ENCODE measurements at regions not wholly inside any gene's neighbourhood (a gene's known extent, or its start where the extent isn't known, plus 50 kb on each side); places are given as distances from the start of the nearest gene placed in this dataset.
"Not testable (repeated sequence)": the region's sequence is repeated elsewhere in the genome, so short reads cannot be mapped to it uniquely, and the experiment has no call there.

- no peak for DNase-seq
Observed at GRCh38 chr4:176584031-176584606, 208.6 kb downstream of the VEGFC start.

GRCh38 chr4:176587920-176588319 lies 204.8 kb downstream of the VEGFC start:
- no peak for DNase-seq

DNA sequence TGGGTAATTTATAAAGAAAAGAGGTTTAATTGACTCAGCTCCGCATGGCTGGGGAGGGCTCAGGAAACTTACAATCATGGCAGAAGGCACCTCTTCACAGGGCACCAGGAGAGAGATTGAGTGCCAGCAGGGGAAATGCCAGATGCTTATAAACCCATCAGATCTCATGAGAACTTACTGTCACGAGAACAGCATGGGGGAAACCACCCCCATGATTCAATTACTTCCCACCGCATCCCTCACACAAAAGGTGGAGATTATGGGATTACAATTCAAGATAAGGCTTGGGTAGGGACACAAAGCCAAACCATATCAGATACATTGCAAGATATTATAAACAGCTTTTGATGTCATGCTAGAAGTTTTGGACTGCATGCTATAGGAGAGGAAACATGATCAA lies 204.3 kb downstream of the VEGFC start:
- DNase-seq = no peak

DNA sequence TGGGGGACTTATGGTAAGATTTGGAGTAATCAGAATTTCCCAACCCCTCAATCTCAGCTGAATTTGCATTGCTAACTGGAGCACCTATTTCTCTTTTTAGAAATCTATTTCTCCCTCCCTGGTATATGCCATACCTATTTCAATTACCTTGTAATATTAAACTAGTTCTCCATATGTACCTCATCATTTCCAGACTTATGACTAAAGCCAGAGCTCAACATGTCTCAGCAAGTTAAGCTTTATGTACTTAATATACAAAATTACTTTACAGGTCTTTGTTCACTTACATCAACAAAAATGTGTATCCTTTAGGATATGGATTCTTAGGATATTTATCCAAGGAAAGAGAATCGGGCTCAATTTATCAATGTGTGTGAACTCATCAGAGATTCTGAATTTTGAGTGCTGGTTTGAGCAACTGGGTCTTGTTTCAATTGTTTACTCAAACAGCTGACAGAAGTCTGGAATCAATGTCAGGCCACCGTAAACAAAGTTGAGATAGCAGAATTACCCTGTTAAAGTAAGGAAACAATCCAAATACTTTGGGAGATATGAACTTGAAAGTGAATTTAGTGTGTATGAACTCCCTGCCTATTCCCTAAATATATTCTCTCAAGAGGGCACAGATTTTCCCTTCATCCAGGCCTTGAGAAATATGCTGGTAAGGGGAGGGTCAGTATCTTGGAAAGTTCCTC lies 199.6 kb downstream of the VEGFC start:
- DNase-seq = no peak

DNA sequence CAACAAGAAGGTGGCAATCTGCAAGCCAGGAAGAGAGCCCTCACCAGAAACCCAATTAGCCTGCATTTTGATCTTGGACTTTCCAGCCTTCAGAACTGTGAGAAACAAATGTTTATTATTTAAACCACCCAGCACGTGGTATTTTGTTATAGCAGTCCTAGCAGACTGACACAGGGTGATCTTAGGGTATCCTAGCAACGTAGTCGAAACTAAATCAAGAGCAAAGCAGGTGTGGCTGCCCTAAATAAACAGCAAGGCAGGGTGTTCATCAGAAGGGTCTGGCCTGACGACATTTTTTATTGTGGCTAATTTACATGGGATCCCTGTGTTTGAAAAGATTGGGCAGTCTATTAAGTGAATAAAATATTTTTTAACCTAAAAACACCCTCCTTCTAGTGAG lies 198.8 kb downstream of the VEGFC start:
- peak; percentile 29 to 53 for DNase-seq

DNA sequence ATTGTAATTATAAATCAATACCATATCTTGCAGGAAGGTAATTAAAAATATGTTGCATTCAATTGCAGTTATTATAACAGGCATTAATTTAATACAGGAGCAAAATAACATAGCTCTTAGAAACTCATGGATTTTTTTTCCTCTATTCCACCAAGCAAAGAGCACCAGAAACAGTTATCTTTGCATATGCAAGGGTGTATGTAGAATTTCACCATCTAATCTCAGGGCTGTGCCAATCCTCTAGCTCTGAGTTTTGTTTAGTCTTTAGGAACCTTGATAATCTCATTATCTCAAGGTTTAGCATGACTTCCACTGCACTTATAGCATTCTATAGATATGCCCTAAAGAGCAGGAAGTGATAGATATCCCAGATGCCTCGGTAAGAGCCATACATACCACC lies 197.5 kb downstream of the VEGFC start:
- no peak for DNase-seq

GRCh38 chr4:176601124-176601523 lies 191.6 kb downstream of the VEGFC start:
- no peak for DNase-seq

DNA sequence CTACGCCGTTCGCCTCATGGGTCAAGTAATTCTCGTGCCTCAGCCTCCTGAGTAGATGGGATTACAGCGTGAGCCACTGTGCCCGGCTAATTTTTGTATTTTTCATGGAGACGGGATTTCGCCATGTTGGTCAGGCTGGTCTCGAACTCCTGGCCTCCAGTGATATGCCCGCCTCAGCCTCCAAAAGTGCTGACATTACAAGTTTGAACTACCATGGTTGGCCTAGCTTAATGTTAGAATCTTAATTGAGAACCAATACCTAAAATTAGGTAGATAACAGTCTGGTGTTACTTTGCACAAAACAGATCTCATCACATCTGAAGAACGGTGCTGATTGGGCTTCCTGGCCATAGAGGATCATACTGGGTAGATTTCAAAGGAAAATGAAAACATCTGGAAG lies 184.9 kb downstream of the VEGFC start:
- no peak for DNase-seq

- DNase-seq = no peak
Observed at GRCh38 chr4:176608346-176608745, 184.4 kb downstream of the VEGFC start.

DNA sequence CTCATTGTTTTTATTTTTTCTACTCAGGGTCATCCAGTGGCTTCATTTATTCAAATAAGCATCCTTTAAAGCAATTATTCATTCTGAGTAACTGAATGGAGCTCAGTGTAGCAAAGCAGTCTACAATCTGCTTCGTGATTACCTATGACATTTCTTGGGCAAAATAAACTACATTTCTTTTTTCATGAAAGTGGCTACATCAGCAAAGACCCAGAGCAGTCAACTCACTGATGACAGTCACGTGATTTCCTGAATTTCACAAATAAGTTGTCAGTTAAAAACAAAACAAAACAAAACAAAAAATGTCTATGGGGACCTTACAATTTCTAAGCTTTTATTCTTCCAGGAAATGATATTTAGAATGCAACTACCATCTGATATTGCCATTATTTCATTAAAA lies 182.1 kb downstream of the VEGFC start:
- DNase-seq = no peak

GRCh38 chr4:176611381-176611780 lies 181.3 kb downstream of the VEGFC start:
- no peak for DNase-seq

DNA sequence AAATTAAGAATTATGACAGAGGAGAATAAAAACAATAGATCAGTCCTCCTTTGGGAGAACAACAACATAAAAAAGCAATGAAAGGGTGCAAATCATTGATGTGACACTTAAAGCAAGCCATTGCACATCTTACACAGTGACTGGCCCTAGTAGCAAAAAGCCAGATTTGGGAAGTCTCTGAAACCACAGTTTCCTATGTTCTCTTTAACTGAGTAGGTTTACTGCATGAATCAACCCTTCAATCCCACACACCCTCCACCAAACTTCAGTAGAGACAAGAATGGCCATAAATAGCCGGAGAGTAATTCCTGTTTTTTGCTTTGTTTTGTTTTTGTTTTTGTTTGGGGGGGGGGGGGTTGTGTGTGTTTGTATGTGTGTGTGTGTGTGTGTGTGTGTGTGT lies 180.8 kb downstream of the VEGFC start:
- DNase-seq = no peak

DNA sequence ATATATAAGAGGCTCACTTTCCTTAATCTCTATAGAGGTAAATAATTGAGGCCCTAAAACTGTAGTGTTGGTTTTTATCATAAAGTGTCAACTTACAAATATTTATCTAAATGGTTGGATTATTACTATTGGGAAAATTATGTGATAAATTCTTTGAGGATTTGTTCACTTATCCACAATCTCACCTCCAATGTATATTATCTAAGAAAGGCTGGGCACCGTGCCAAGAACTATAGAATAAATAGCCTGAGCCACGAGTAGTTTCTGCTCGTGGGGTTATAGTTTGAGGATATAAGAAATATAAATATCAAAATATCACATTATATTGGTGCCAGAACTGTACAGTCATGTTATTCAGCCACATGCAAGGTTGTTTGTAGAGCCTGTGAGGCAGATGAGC lies 177.9 kb downstream of the VEGFC start:
- no peak for DNase-seq

DNA sequence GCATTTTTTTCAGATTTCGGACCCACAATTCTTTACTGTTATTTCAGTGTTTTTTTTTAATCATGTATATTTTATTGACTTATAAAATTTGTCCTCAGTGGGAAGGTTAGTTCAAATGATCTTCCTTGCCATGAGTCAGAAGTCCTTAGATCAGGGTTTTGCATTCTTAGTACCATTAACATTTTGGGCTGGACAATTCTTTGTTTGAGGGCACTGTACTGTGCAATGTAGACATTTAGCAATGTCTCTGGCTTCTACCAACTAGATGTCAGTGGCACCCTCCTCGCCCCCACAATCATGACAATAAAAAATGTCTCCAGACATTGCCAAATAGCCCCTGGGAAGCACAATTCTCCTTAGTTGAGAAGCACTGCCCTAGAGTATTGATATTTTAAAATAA lies 176.6 kb downstream of the VEGFC start:
- no peak for DNase-seq

DNA sequence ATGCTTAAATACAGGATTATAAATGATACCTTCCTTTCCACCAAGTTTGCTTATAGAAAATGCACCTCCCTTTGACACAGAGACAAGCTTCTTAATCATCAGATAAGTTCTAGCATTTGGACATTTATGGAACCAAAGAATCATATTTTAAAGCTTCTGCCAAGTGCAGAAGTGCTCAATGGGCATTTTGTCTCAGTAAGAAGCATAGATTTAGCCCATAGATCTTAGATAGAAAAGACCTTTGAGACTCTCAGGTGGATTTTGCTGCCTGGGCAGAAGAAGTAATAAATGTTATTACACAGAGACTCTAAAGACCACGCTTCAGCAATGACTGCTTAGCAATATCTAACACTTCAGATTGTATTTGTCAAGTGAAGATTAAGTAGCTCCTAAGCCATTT lies 174.6 kb downstream of the VEGFC start:
- no peak for DNase-seq

DNA sequence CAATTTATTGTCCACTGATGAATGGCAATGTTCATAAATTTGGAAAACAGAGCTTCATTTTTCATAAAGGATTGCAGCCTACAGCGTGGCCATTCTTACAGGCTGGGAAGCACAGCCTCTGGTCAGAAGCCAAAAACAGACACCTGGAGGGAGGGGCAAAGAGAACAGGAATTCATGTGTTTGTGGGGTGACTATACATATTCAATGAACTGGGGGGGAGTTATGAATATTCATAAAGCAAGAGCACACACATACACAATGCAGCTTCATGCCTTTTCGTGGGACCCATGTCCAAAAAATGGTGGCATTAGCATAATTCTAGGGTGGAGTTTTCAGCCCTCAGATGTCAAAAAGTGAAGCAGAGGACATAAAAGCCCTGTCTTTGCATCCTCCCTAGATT lies 173.3 kb downstream of the VEGFC start:
- DNase-seq = no peak

- no peak for DNase-seq
Observed at GRCh38 chr4:176622251-176622948, 170.3 kb downstream of the VEGFC start.

DNA sequence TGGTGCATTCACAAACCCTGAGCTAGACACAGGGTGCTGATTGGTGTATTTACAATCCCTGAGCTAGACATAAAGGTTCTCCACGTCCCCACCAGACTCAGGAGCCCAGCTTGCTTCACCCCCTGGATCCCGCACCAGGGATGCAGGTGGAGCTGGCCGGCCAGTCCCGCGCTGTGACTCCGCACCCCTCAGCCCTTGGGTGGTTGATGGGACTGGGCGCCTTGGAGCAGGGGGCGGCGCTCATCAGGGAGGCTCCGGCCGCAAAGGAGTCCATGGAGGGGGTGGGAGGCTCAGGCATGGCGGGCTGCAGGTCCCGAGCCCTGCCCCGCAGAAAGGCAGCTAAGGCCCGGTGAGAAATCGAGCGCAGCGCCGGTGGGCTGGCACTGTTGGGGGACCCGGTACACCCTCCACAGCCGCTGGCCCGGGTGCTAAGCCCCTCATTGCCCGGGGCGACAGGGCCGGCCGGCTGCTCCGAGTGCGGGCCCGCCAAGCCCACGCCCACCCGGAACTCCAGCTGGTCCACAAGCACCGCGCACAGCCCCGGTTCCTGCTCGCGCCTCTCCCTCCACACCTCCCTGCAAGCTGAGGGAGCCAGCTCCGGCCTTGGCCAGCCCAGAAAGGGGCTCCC lies 167.6 kb downstream of the VEGFC start:
- DNase-seq = not testable (repeated sequence)

GRCh38 chr4:176627916-176628315 lies 164.8 kb downstream of the VEGFC start:
- no peak for DNase-seq

- DNase-seq = no peak
Observed at GRCh38 chr4:176631611-176632010, 161.1 kb downstream of the VEGFC start.
